ENCODE measurements at regions not wholly inside any gene's neighbourhood (a gene's known extent, or its start where the extent isn't known, plus 50 kb on each side); places are given as distances from the start of the nearest gene placed in this dataset.

DNA sequence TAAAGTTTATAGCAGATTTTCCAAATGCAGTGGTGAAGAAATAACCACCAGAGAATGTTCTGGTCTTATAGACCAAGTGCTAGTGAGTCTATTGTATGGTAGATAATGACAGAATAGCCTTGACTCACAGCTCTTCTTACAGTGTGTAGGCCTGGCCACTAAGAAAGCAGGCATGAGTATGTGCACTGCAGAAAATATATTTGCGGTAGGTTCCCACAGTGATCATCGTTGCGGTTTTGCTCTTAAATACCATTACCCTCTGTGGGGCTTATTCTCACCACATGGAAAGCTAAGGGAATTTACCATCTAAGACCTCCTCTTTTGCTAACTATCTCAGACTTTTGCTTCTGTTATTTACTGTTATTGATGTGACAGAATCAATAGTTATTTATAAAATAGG, 212.3 kb upstream of the SYNDIG1 start:
- TF ChIP-seq, protein P1, sequence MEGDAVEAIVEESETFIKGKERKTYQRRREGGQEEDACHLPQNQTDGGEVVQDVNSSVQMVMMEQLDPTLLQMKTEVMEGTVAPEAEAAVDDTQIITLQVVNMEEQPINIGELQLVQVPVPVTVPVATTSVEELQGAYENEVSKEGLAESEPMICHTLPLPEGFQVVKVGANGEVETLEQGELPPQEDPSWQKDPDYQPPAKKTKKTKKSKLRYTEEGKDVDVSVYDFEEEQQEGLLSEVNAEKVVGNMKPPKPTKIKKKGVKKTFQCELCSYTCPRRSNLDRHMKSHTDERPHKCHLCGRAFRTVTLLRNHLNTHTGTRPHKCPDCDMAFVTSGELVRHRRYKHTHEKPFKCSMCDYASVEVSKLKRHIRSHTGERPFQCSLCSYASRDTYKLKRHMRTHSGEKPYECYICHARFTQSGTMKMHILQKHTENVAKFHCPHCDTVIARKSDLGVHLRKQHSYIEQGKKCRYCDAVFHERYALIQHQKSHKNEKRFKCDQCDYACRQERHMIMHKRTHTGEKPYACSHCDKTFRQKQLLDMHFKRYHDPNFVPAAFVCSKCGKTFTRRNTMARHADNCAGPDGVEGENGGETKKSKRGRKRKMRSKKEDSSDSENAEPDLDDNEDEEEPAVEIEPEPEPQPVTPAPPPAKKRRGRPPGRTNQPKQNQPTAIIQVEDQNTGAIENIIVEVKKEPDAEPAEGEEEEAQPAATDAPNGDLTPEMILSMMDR (IDR thresholded peaks at IDR 0.05), result no peak
- TF ChIP-seq EP300 (IDR thresholded peaks at IDR 0.05), result no peak
- TF ChIP-seq POLR2A (IDR thresholded peaks at IDR 0.05; ENCODE audit: low read depth), result no peak
- no peak for TF ChIP-seq POLR2AphosphoS5 (IDR thresholded peaks at IDR 0.05)
